Stimulated activated naive CD8-positive, alpha-beta T cell treated with anti-CD3 and anti-CD28 coated beads, Interleukin-15, Interleukin-2, amounts not matched to agents 100 ng/mL and 50 ng/mL, for 24 hours (primary cell): ENCODE measurements at regions not wholly inside any gene's neighbourhood (a gene's known extent, or its start where the extent isn't known, plus 50 kb on each side); places are given as distances from the start of the nearest gene placed in this dataset.
"Not testable (repeated sequence)": the region's sequence is repeated elsewhere in the genome, so short reads cannot be mapped to it uniquely, and the experiment has no call there.

Source experiments
- H3K27ac Mint-ChIP-seq: one replicate; pipeline ENCODE4 v1.8.0; 2021; ENCODE audit warnings: mild to moderate bottlenecking, mixed read lengths
- H3K27me3 Mint-ChIP-seq: one replicate; pipeline ENCODE4 v1.8.0; 2021; ENCODE audit warnings: mixed read lengths
- H3K36me3 Mint-ChIP-seq: one replicate; pipeline ENCODE4 v1.8.0; 2021; ENCODE audit warnings: low read depth, mixed read lengths
- H3K4me1 Mint-ChIP-seq: one replicate; pipeline ENCODE4 v1.8.0; 2021; ENCODE audit warnings: low read depth, mixed read lengths
- H3K4me3 Mint-ChIP-seq: one replicate; pipeline ENCODE4 v1.8.0; 2021; ENCODE audit warnings: mild to moderate bottlenecking, mixed read lengths
- H3K9me3 Mint-ChIP-seq: one replicate; pipeline ENCODE4 v1.8.0; 2021; ENCODE audit warnings: mixed read lengths

GRCh38 chr13:86253497-86253896 lies 454.3 kb upstream of the SLITRK6 start:
- not testable (repeated sequence) for H3K4me1 Mint-ChIP-seq, H3K9me3 Mint-ChIP-seq, H3K4me3 Mint-ChIP-seq, H3K27me3 Mint-ChIP-seq, H3K36me3 Mint-ChIP-seq, H3K27ac Mint-ChIP-seq

DNA sequence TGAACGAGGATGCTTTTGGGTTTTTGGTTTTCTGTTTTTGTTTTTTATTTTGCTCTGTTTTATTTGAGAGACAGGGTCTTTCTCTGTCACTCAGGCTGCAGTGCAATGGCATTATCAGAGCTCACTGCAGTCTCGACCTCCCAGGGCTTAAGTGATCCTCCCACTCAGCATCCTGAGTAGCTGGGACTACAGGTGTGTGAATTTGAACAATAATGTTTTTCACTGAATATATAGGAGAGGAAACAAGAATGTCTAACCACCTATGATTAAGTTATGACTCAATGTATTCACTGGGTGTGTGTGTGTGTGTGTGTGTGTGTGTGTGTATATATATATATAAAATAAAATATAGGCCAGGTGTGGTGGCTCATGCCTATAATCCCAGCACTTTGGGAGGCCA lies 456.6 kb upstream of the SLITRK6 start:
- H3K27me3 Mint-ChIP-seq, H3K36me3 Mint-ChIP-seq, H3K27ac Mint-ChIP-seq, H3K4me1 Mint-ChIP-seq, H3K9me3 Mint-ChIP-seq, H3K4me3 Mint-ChIP-seq: not testable (repeated sequence)

- no peaks in the 10 kb centered on the region for H3K9me3 Mint-ChIP-seq
- no peaks in the 10 kb centered on the region for H3K4me1 Mint-ChIP-seq
- no peaks in the 10 kb centered on the region for H3K36me3 Mint-ChIP-seq
- no peak overlapping the region for H3K4me3 Mint-ChIP-seq
- no peak overlapping the region for H3K27ac Mint-ChIP-seq
- H3K27me3 Mint-ChIP-seq = no peaks in the 10 kb centered on the region
Measured at GRCh38 chr13:86269511-86269910, 470.3 kb upstream of the SLITRK6 start.

DNA sequence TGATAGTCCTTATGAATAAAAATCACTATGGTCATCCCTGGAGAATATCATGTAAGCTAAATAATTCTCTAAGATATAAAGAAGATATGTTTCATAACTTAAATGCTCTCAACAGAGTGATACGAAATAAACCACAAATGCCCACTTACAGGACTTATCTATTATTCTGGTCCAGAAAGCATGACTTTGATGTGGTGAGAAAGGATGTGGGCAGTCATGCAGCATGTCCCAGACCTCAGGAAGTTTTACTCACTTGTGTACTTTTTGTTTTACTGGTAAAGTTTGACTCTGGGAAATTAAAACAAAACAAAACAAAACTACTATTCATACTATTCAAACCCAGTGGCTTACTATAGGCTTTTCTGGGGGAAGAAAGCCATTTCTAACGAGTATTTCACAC lies 483.2 kb upstream of the SLITRK6 start:
- no peak overlapping the region for H3K27ac Mint-ChIP-seq
- no peaks in the 10 kb centered on the region for H3K36me3 Mint-ChIP-seq
- H3K9me3 Mint-ChIP-seq = peaks cover 4% of the 10 kb centered on the region
- H3K27me3 Mint-ChIP-seq = no peaks in the 10 kb centered on the region
- no peak overlapping the region for H3K4me3 Mint-ChIP-seq
- no peaks in the 10 kb centered on the region for H3K4me1 Mint-ChIP-seq

GRCh38 chr13:86283031-86283430 lies 483.8 kb upstream of the SLITRK6 start:
- H3K27ac Mint-ChIP-seq = no peak overlapping the region
- H3K36me3 Mint-ChIP-seq = no peaks in the 10 kb centered on the region
- H3K4me3 Mint-ChIP-seq = no peak overlapping the region
- H3K4me1 Mint-ChIP-seq = no peaks in the 10 kb centered on the region
- H3K9me3 Mint-ChIP-seq = peaks cover 4% of the 10 kb centered on the region
- no peaks in the 10 kb centered on the region for H3K27me3 Mint-ChIP-seq

GRCh38 chr13:86298725-86299124 lies 499.5 kb upstream of the SLITRK6 start:
- Mint-ChIP-seq H3K36me3 (no peaks in the 10 kb centered on the region), H3K9me3 (no peaks in the 10 kb centered on the region), H3K4me1 (no peaks in the 10 kb centered on the region), H3K27ac (no peak overlapping the region), H3K27me3 (no peaks in the 10 kb centered on the region), H3K4me3 (no peak overlapping the region)

- Mint-ChIP-seq H3K27me3 (no peaks in the 10 kb centered on the region), H3K9me3 (no peaks in the 10 kb centered on the region), H3K4me3 (no peak overlapping the region), H3K4me1 (no peaks in the 10 kb centered on the region), H3K27ac (no peak overlapping the region), H3K36me3 (no peaks in the 10 kb centered on the region)
Measured at GRCh38 chr13:86299128-86299527, 499.9 kb upstream of the SLITRK6 start.

- H3K27me3 Mint-ChIP-seq = no peaks in the 10 kb centered on the region
- H3K4me3 Mint-ChIP-seq = no peak overlapping the region
- H3K4me1 Mint-ChIP-seq = no peaks in the 10 kb centered on the region
- no peaks in the 10 kb centered on the region for H3K36me3 Mint-ChIP-seq
- no peak overlapping the region for H3K27ac Mint-ChIP-seq
- H3K9me3 Mint-ChIP-seq = peaks cover 6% of the 10 kb centered on the region
Measured at GRCh38 chr13:86309881-86310280, 510.7 kb upstream of the SLITRK6 start.

GRCh38 chr13:86313421-86313820 lies 514.2 kb upstream of the SLITRK6 start:
- Mint-ChIP-seq H3K9me3 (peaks cover 4% of the 10 kb centered on the region), H3K4me1 (no peaks in the 10 kb centered on the region), H3K27ac (no peak overlapping the region), H3K36me3 (no peaks in the 10 kb centered on the region), H3K4me3 (no peak overlapping the region), H3K27me3 (no peaks in the 10 kb centered on the region)

GRCh38 chr13:86318450-86318849 lies 519.2 kb upstream of the SLITRK6 start:
- Mint-ChIP-seq H3K9me3 (peaks cover 4% of the 10 kb centered on the region), H3K27ac (no peak overlapping the region), H3K4me3 (no peak overlapping the region), H3K36me3 (no peaks in the 10 kb centered on the region), H3K27me3 (no peaks in the 10 kb centered on the region), H3K4me1 (no peaks in the 10 kb centered on the region)

- Mint-ChIP-seq H3K4me1 (no peaks in the 10 kb centered on the region), H3K27ac (no peak overlapping the region), H3K36me3 (no peaks in the 10 kb centered on the region), H3K9me3 (peaks cover 11% of the 10 kb centered on the region), H3K4me3 (no peak overlapping the region), H3K27me3 (no peaks in the 10 kb centered on the region)
Measured at GRCh38 chr13:86324191-86324590, 525.0 kb upstream of the SLITRK6 start.

DNA sequence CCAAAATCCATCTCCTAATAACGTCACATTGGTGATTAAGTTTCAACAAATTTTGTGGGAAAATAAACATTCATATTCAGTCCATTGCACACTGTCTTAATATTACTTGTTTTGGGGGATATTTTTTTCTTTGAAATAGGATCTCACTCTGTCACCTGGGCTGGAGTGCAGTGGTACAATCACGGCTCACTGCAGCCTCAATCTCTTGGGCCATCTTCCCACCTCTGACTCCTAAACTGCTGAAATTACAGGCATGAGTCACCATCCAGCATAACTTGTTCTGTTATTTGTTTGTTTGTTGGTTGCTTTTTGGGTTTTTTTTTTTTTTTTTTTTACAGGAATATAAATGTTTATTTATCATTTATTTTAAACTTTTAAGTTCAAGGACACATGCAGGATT lies 556.1 kb upstream of the SLITRK6 start:
- Mint-ChIP-seq H3K36me3 (no peaks in the 10 kb centered on the region), H3K9me3 (peaks cover 13% of the 10 kb centered on the region), H3K4me1 (no peaks in the 10 kb centered on the region), H3K27ac (no peak overlapping the region), H3K4me3 (no peak overlapping the region), H3K27me3 (no peaks in the 10 kb centered on the region)

- H3K27ac Mint-ChIP-seq = no peak overlapping the region
- no peaks in the 10 kb centered on the region for H3K36me3 Mint-ChIP-seq
- H3K27me3 Mint-ChIP-seq = no peaks in the 10 kb centered on the region
- H3K4me3 Mint-ChIP-seq = no peak overlapping the region
- peaks cover 10% of the 10 kb centered on the region for H3K9me3 Mint-ChIP-seq
- H3K4me1 Mint-ChIP-seq = no peaks in the 10 kb centered on the region
Measured at GRCh38 chr13:86357106-86357505, 557.9 kb upstream of the SLITRK6 start.

DNA sequence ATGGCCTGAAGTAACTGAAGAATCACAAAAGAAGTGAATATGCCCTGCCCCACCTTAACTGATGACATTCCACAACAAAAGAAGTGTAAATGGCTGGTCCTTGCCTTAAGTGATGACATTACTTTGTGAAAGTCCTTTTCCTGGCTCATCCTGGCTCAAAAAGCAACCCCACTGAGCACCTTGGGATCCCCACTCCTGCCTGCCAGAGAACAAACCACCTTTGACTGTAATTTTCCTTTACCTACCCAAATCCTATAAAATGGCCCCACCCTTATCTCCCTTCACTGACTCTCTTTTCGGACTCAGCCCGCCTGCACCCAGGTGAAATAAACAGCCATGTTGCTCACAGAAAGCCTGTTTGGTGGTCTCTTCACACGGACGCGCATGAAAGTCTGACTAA lies 564.5 kb upstream of the SLITRK6 start:
- H3K4me1 Mint-ChIP-seq, H3K4me3 Mint-ChIP-seq, H3K36me3 Mint-ChIP-seq, H3K9me3 Mint-ChIP-seq, H3K27ac Mint-ChIP-seq, H3K27me3 Mint-ChIP-seq: not testable (repeated sequence)

DNA sequence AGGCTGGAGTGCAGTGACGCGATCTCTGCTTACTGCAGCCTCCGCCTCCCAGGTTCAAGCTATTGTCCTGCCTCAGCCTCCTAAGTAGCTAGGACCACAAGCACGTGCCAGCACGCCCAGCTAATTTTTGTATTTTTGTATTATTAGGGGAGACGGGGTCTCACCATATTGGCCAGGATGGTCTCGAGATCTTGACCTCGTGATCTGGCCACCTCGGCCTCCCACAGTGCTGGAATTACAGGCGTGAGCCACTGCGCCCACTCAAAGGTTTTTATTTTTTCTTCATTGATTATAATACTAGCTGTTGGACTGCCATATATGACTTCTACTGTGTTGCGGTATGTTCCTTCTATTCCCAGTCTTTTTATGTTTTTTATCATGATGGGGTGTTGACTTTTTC lies 569.7 kb upstream of the SLITRK6 start:
- Mint-ChIP-seq H3K36me3 (no peaks in the 10 kb centered on the region), H3K9me3 (peaks cover 15% of the 10 kb centered on the region), H3K27ac (no peak overlapping the region), H3K27me3 (no peaks in the 10 kb centered on the region), H3K4me3 (no peak overlapping the region), H3K4me1 (no peaks in the 10 kb centered on the region)

- peaks cover 4% of the 10 kb centered on the region for H3K9me3 Mint-ChIP-seq
- H3K36me3 Mint-ChIP-seq = no peaks in the 10 kb centered on the region
- H3K27me3 Mint-ChIP-seq = no peaks in the 10 kb centered on the region
- no peak overlapping the region for H3K4me3 Mint-ChIP-seq
- no peaks in the 10 kb centered on the region for H3K4me1 Mint-ChIP-seq
- H3K27ac Mint-ChIP-seq = no peak overlapping the region
Measured at GRCh38 chr13:86377451-86377850, 578.2 kb upstream of the SLITRK6 start.

DNA sequence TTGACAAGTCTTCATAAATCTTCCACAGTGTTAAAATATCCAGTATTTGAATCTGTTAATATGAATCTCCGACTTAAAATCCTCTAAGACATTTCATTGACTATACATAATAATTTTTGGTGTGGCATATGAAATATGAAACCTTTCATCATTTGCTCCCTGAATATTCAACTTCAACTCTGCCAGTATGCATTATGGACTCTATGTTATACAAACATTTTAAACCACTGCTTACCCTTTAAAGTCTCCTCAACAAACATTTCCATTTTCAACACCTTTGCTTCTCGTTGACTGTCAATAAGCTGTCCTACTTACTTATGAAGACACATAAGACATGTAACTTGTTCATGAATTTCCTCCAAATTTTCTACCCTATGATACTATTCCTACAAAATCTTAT lies 579.4 kb upstream of the SLITRK6 start:
- Mint-ChIP-seq H3K27ac (no peak overlapping the region), H3K4me1 (no peaks in the 10 kb centered on the region), H3K9me3 (no peaks in the 10 kb centered on the region), H3K36me3 (no peaks in the 10 kb centered on the region), H3K4me3 (no peak overlapping the region), H3K27me3 (no peaks in the 10 kb centered on the region)
